HFFc6 (cell line): ENCODE measurements at regions not wholly inside any gene's neighbourhood (a gene's known extent, or its start where the extent isn't known, plus 50 kb on each side); places are given as distances from the start of the nearest gene placed in this dataset.

Source experiments
- DNase-seq: peaks from one replicate; pipeline ENCODE4 v3.0.0-alpha.2; 2018
- H3K27ac Mint-ChIP-seq: 2 replicates; pipeline ENCODE4 v1.8.0; 2020; ENCODE audit warnings: mild to moderate bottlenecking, mixed read lengths
- H3K27me3 Mint-ChIP-seq: 2 replicates; pipeline ENCODE4 v1.8.0; 2021; ENCODE audit warnings: mild to moderate bottlenecking, moderate library complexity, mixed read lengths; ENCODE audit not compliant: insufficient read depth
- H3K36me3 Mint-ChIP-seq: 2 replicates; pipeline ENCODE4 v1.8.0; 2021; ENCODE audit warnings: low read depth, mixed read lengths
- H3K4me1 Mint-ChIP-seq: 2 replicates; pipeline ENCODE4 v1.8.0; 2020; ENCODE audit warnings: low read depth, mixed read lengths
- H3K4me3 Mint-ChIP-seq: 2 replicates; pipeline ENCODE4 v1.8.0; 2020; ENCODE audit warnings: mild to moderate bottlenecking, moderate library complexity, mixed read lengths
- H3K9me3 Mint-ChIP-seq: 2 replicates; pipeline ENCODE4 v1.8.0; 2020; ENCODE audit warnings: mild to moderate bottlenecking, mixed read lengths
- TF ChIP-seq, protein P1 (sequence below): fragments of 200-600 bp; sonication (generic); IDR thresholded peaks from 2 replicates; pipeline ENCODE4 v1.5.0; 2021; ENCODE audit warnings: antibody characterized with exemption, mild to moderate bottlenecking

GRCh38 chr13:106867249-106867648 is 299.3 kb upstream of the ARGLU1 start:
- Mint-ChIP-seq H3K4me1 (peaks cover 4% of the 10 kb centered on the region; the same call in 1 of the 2 replicates), H3K4me3 (peak overlapping the region; percentile 72; the same call in 1 of the 2 replicates), H3K27ac (no peak overlapping the region), H3K27me3 (peaks cover 6% of the 10 kb centered on the region), H3K9me3 (peaks cover 4% of the 10 kb centered on the region; the same call in 1 of the 2 replicates), H3K36me3 (no peaks in the 10 kb centered on the region)
- TF ChIP-seq, protein P1, sequence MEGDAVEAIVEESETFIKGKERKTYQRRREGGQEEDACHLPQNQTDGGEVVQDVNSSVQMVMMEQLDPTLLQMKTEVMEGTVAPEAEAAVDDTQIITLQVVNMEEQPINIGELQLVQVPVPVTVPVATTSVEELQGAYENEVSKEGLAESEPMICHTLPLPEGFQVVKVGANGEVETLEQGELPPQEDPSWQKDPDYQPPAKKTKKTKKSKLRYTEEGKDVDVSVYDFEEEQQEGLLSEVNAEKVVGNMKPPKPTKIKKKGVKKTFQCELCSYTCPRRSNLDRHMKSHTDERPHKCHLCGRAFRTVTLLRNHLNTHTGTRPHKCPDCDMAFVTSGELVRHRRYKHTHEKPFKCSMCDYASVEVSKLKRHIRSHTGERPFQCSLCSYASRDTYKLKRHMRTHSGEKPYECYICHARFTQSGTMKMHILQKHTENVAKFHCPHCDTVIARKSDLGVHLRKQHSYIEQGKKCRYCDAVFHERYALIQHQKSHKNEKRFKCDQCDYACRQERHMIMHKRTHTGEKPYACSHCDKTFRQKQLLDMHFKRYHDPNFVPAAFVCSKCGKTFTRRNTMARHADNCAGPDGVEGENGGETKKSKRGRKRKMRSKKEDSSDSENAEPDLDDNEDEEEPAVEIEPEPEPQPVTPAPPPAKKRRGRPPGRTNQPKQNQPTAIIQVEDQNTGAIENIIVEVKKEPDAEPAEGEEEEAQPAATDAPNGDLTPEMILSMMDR, result no peak
- DNase-seq, result no peak

DNA sequence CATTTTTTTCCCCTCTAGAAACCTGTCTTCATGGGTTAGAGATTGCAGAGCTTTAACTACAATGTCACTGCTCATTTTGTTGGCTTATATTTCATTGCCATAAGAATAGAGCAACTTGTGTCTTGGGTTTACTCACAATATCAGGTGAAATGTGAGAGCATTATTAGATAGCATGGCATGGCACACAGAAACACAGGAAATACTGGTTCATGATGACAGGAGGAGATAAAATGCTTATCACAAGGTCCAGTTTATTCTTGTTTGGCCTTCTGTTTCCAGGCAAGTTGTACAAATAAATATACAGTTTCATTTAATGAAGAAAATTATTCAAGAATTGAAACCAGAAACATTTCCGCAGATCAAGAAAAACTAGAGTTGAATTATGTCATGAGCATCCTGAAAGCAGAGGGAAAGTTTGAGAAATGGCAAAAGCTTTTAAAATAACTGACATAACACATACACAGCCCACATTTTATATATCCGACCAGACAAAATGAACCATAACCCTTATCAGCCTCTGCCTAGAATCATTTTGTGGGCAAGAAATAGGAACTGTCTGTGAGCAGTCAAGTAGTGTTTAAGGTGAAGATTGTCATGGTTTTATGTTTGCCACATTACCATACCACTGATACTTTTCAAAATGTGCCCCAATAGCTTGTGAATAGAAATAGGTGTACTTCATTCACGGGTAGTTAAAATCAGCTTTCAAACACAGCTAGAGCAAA is 297.9 kb upstream of the ARGLU1 start:
- TF ChIP-seq, protein P1, result no peak
- no peak for DNase-seq
- Mint-ChIP-seq H3K4me1 (peaks cover 4% of the 10 kb centered on the region; the same call in 1 of the 2 replicates), H3K9me3 (peaks cover 4% of the 10 kb centered on the region; the same call in 1 of the 2 replicates), H3K27ac (no peak overlapping the region), H3K27me3 (peaks cover 6% of the 10 kb centered on the region), H3K4me3 (no peak overlapping the region; the same call in 1 of the 2 replicates), H3K36me3 (no peaks in the 10 kb centered on the region)

DNA sequence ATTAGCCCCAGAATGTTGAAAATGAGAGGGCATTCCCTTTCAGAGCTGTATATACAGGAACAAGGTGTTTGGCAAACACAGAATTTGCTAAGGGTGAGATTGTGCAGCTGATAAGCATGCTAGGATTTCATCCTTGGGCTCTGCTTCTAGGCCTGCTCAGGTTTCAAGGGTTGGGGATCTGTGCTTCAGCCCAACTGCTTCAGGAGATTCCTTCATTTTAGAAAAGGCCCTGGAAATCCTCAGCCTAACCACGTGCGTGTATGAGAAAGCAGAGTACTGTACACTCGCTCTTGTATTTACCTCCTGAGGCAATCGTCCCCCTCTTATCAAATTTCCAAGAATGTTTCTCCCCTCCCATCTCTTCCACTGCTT is 291.6 kb upstream of the ARGLU1 start:
- no peak overlapping the region for H3K4me3 Mint-ChIP-seq
- H3K36me3 Mint-ChIP-seq, result no peaks in the 10 kb centered on the region
- TF ChIP-seq, protein P1, result no peak
- H3K27ac Mint-ChIP-seq, result no peak overlapping the region
- no peaks in the 10 kb centered on the region for H3K4me1 Mint-ChIP-seq
- H3K27me3 Mint-ChIP-seq, result peaks cover 3% of the 10 kb centered on the region; the same call in 1 of the 2 replicates
- no peak for DNase-seq
- no peaks in the 10 kb centered on the region; the same call in 1 of the 2 replicates for H3K9me3 Mint-ChIP-seq

GRCh38 chr13:106858903-106859532 is 291.1 kb upstream of the ARGLU1 start:
- TF ChIP-seq, protein P1, result no peak
- Mint-ChIP-seq H3K9me3 (no peaks in the 10 kb centered on the region; the same call in 1 of the 2 replicates), H3K36me3 (no peaks in the 10 kb centered on the region), H3K4me3 (no peak overlapping the region), H3K27me3 (peaks cover 5% of the 10 kb centered on the region; the same call in 1 of the 2 replicates), H3K4me1 (no peaks in the 10 kb centered on the region), H3K27ac (no peak overlapping the region)
- DNase-seq, result no peak

DNA sequence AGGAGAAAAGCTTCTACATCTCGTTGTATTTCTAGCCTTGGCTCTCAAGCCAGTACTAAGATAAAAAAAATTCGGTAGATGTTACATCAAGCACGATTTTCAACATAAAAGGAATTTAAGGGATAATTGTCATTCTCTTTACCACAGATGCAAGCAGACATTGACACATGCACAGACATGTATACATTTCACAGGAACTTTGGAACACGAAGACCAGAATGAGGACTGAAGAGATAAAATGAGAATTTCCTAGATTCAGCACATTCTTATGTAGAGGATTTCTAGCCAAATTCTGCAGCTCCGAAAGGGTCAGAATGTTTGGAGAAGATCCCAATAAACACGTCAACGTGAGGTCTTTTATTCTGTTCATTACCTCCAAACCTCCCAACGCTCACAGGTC is 284.5 kb upstream of the ARGLU1 start:
- no peaks in the 10 kb centered on the region for H3K36me3 Mint-ChIP-seq
- H3K27ac Mint-ChIP-seq, result no peak overlapping the region
- no peaks in the 10 kb centered on the region; the same call in 1 of the 2 replicates for H3K4me1 Mint-ChIP-seq
- no peak overlapping the region for H3K4me3 Mint-ChIP-seq
- no peaks in the 10 kb centered on the region; the same call in 1 of the 2 replicates for H3K9me3 Mint-ChIP-seq
- H3K27me3 Mint-ChIP-seq, result peaks cover 2% of the 10 kb centered on the region; the same call in 1 of the 2 replicates
- no peak for DNase-seq
- TF ChIP-seq, protein P1, result no peak
